ENCODE measurements at regions not wholly inside any gene's neighbourhood (a gene's known extent, or its start where the extent isn't known, plus 50 kb on each side); places are given as distances from the start of the nearest gene placed in this dataset.

GRCh38 chr12:34288963-34289345 is 266.7 kb downstream of the ALG10 start:
- peaks cover 0 to 15% (median 3%) of the 10 kb centered on the region in 3 donors for H3K9me3 ChIP-seq (ENCODE audit: control insufficient read depth in 2 of 3, insufficient read depth in 1 of 3, low read length in 3 of 3)
- H3K27me3 ChIP-seq (ENCODE audit: control insufficient read depth, insufficient read depth, low read length): no peaks in the 10 kb centered on the region
- no peak overlapping the region for H3K4me3 ChIP-seq (ENCODE audit: low read length in 3 of 3)
- H3K9ac ChIP-seq (ENCODE audit: low read length in 3 of 3): no peak overlapping the region
- DNase-seq (peak in 1 of 5 donors; percentile 24), FAIRE-seq (no peak)
- no peak overlapping the region for H3K27ac ChIP-seq (ENCODE audit: low read depth in 2 of 2, low read length in 2 of 2)
- no peak for TF ChIP-seq CTCF (IDR thresholded peaks at IDR 0.05; ENCODE audit: borderline replicate concordance, extremely low read depth, insufficient read depth)
- H3K36me3 ChIP-seq (ENCODE audit: control insufficient read depth in 2 of 3, insufficient read depth in 3 of 3, low read length in 3 of 3): no peaks in the 10 kb centered on the region
- H3K4me1 ChIP-seq (ENCODE audit: control insufficient read depth in 2 of 3, insufficient read depth in 2 of 3, low read depth in 1 of 3, low read length in 3 of 3): no peaks in the 10 kb centered on the region
- intact Hi-C loops (cut with DNase I): no loop called here

GRCh38 chr12:34289431-34290380 is 267.4 kb downstream of the ALG10 start:
- Histone ChIP-seq H3K4me3 (ENCODE audit: low read length in 3 of 3) (no peak overlapping the region), H3K9me3 (ENCODE audit: control insufficient read depth in 2 of 3, insufficient read depth in 1 of 3, low read length in 3 of 3) (peaks cover 0 to 12% (median 3%) of the 10 kb centered on the region in 3 donors), H3K4me1 (ENCODE audit: control insufficient read depth in 2 of 3, insufficient read depth in 2 of 3, low read depth in 1 of 3, low read length in 3 of 3) (no peaks in the 10 kb centered on the region), H3K36me3 (ENCODE audit: control insufficient read depth in 2 of 3, insufficient read depth in 3 of 3, low read length in 3 of 3) (no peaks in the 10 kb centered on the region), H3K9ac (ENCODE audit: low read length in 3 of 3) (no peak overlapping the region), H3K27ac (ENCODE audit: low read depth in 2 of 2, low read length in 2 of 2) (no peak overlapping the region), H3K27me3 (ENCODE audit: control insufficient read depth, insufficient read depth, low read length) (no peaks in the 10 kb centered on the region)
- TF ChIP-seq CTCF (IDR thresholded peaks at IDR 0.05; ENCODE audit: borderline replicate concordance, extremely low read depth, insufficient read depth): no peak
- intact Hi-C loops (cut with DNase I): no loop called here
- FAIRE-seq: no peak
- DNase-seq: peak in 3 of 5 donors; percentile 5 to 37 (median 9)

- DNase-seq: no peak
- FAIRE-seq: no peak
- H3K36me3 ChIP-seq (ENCODE audit: control insufficient read depth in 2 of 3, insufficient read depth in 3 of 3, low read length in 3 of 3): no peaks in the 10 kb centered on the region
These were observed 268.2 kb downstream of the ALG10 start for GRCh38 chr12:34290381-34290995.

More at GRCh38 chr12:34290381-34290995, 268.2 kb downstream of the ALG10 start:
- Histone ChIP-seq H3K4me3 (ENCODE audit: low read length in 3 of 3) (no peak overlapping the region), H3K4me1 (ENCODE audit: control insufficient read depth in 2 of 3, insufficient read depth in 2 of 3, low read depth in 1 of 3, low read length in 3 of 3) (no peaks in the 10 kb centered on the region), H3K9me3 (ENCODE audit: control insufficient read depth in 2 of 3, insufficient read depth in 1 of 3, low read length in 3 of 3) (peaks cover 0 to 12% (median 2%) of the 10 kb centered on the region in 3 donors), H3K27me3 (ENCODE audit: control insufficient read depth, insufficient read depth, low read length) (no peaks in the 10 kb centered on the region), H3K9ac (ENCODE audit: low read length in 3 of 3) (no peak overlapping the region), H3K27ac (ENCODE audit: low read depth in 2 of 2, low read length in 2 of 2) (no peak overlapping the region)
- intact Hi-C loops (cut with DNase I): no loop called here
- no peak for TF ChIP-seq CTCF (IDR thresholded peaks at IDR 0.05; ENCODE audit: borderline replicate concordance, extremely low read depth, insufficient read depth)
